DND-41 (cell line): ENCODE measurements at regions not wholly inside any gene's neighbourhood (a gene's known extent, or its start where the extent isn't known, plus 50 kb on each side); places are given as distances from the start of the nearest gene placed in this dataset.

Experiments
- EZH2 ChIP-seq: IDR thresholded peaks from 3 replicates; pipeline ENCODE4 v1.6.1; 2012; ENCODE audit warnings: borderline replicate concordance, low read depth, mild to moderate bottlenecking, moderate library complexity, low read length, inconsistent platforms; ENCODE audit not compliant: severe bottlenecking
- TF ChIP-seq, protein P1 (sequence below): IDR thresholded peaks from 2 replicates; pipeline ENCODE4 v1.5.1; 2012; ENCODE audit warnings: borderline replicate concordance, low read length, moderate library complexity, mild to moderate bottlenecking; ENCODE audit not compliant: poor library complexity, severe bottlenecking; ENCODE audit errors: extremely low read depth

DNA sequence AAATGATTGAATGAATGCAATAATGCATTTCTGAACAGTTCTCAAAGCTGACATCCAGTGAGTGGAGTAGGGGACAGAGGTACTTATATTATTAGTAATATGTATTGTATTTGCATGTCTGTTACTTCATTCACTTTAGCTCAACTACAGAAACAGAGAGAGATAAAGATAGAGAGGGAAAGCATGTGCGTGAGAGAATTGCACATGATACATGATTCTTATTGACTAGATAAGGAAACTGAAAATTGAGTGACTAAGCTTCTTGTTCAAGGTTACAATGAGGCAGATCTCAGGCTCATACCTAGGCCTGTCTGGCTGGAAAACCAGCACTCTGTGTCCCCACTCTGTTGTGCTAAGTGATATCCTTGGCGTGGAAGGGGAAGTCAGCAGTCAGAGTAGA lies 337.7 kb upstream of the KLF4 start:
- TF ChIP-seq, protein P1, sequence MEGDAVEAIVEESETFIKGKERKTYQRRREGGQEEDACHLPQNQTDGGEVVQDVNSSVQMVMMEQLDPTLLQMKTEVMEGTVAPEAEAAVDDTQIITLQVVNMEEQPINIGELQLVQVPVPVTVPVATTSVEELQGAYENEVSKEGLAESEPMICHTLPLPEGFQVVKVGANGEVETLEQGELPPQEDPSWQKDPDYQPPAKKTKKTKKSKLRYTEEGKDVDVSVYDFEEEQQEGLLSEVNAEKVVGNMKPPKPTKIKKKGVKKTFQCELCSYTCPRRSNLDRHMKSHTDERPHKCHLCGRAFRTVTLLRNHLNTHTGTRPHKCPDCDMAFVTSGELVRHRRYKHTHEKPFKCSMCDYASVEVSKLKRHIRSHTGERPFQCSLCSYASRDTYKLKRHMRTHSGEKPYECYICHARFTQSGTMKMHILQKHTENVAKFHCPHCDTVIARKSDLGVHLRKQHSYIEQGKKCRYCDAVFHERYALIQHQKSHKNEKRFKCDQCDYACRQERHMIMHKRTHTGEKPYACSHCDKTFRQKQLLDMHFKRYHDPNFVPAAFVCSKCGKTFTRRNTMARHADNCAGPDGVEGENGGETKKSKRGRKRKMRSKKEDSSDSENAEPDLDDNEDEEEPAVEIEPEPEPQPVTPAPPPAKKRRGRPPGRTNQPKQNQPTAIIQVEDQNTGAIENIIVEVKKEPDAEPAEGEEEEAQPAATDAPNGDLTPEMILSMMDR = no peak
- no peak for TF ChIP-seq EZH2
